ENCODE measurements at regions not wholly inside any gene's neighbourhood (a gene's known extent, or its start where the extent isn't known, plus 50 kb on each side); places are given as distances from the start of the nearest gene placed in this dataset.

- in situ Hi-C loops (cut with MboI; ENCODE audit: low pct_unique_long_range_greater_than_20kb, low sequenced_read_pairs, unreplicated experiment), result no loop called here
- TF ChIP-seq CTCF (IDR thresholded peaks at IDR 0.05; ENCODE audit: extremely low read depth, insufficient read depth, missing control alignments), result no peak
- no peak for DNase-seq (ENCODE audit: low spot score)
Measured at GRCh38 chrX:45524296-45524695, 323.6 kb upstream of the DIPK2B start.

- TF ChIP-seq CTCF (IDR thresholded peaks at IDR 0.05; ENCODE audit: extremely low read depth, insufficient read depth, missing control alignments), result no peak
- no peak for DNase-seq (ENCODE audit: low spot score)
- in situ Hi-C loops (cut with MboI; ENCODE audit: low pct_unique_long_range_greater_than_20kb, low sequenced_read_pairs, unreplicated experiment), result no loop called here
Measured at GRCh38 chrX:45518552-45518951, 317.9 kb upstream of the DIPK2B start.

GRCh38 chrX:45517090-45517973 is 316.7 kb upstream of the DIPK2B start:
- no peak for TF ChIP-seq CTCF (IDR thresholded peaks at IDR 0.05; ENCODE audit: extremely low read depth, insufficient read depth, missing control alignments)
- in situ Hi-C loops (cut with MboI; ENCODE audit: low pct_unique_long_range_greater_than_20kb, low sequenced_read_pairs, unreplicated experiment), result no loop called here
- DNase-seq (ENCODE audit: low spot score), result no peak

GRCh38 chrX:45515262-45516215 is 314.9 kb upstream of the DIPK2B start:
- peak; percentile 53 for TF ChIP-seq CTCF (IDR thresholded peaks at IDR 0.05; ENCODE audit: extremely low read depth, insufficient read depth, missing control alignments)
- in situ Hi-C loops (cut with MboI; ENCODE audit: low pct_unique_long_range_greater_than_20kb, low sequenced_read_pairs, unreplicated experiment), result no loop called here
- DNase-seq (ENCODE audit: low spot score), result peak; percentile 25

GRCh38 chrX:45513042-45513441 is 312.4 kb upstream of the DIPK2B start:
- DNase-seq (ENCODE audit: low spot score), result no peak
- no peak for TF ChIP-seq CTCF (IDR thresholded peaks at IDR 0.05; ENCODE audit: extremely low read depth, insufficient read depth, missing control alignments)
- in situ Hi-C loops (cut with MboI; ENCODE audit: low pct_unique_long_range_greater_than_20kb, low sequenced_read_pairs, unreplicated experiment), result no loop called here

GRCh38 chrX:45508454-45508853 is 307.8 kb upstream of the DIPK2B start:
- in situ Hi-C loops (cut with MboI; ENCODE audit: low pct_unique_long_range_greater_than_20kb, low sequenced_read_pairs, unreplicated experiment), result no loop called here
- no peak for DNase-seq (ENCODE audit: low spot score)
- no peak for TF ChIP-seq CTCF (IDR thresholded peaks at IDR 0.05; ENCODE audit: extremely low read depth, insufficient read depth, missing control alignments)
